HG03575 (cell line): ENCODE measurements at regions not wholly inside any gene's neighbourhood (a gene's known extent, or its start where the extent isn't known, plus 50 kb on each side); places are given as distances from the start of the nearest gene placed in this dataset.
"Not testable (repeated sequence)": the region's sequence is repeated elsewhere in the genome, so short reads cannot be mapped to it uniquely, and the experiment has no call there.

Experiments used
- ATAC-seq: cut with Tn5 transposase; IDR thresholded peaks from one replicate; pipeline ENCODE4 v1.9.1; 2021; ENCODE audit not compliant: unreplicated experiment, insufficient number of reproducible peaks, low FRiP score; ENCODE audit errors: extremely low read depth

GRCh38 chr2:215868846-215869543, 144.4 kb downstream of the MREG start:
- ATAC-seq, result no peak

GRCh38 chr2:215866606-215867005, 146.7 kb downstream of the MREG start:
- ATAC-seq, result no peak

DNA sequence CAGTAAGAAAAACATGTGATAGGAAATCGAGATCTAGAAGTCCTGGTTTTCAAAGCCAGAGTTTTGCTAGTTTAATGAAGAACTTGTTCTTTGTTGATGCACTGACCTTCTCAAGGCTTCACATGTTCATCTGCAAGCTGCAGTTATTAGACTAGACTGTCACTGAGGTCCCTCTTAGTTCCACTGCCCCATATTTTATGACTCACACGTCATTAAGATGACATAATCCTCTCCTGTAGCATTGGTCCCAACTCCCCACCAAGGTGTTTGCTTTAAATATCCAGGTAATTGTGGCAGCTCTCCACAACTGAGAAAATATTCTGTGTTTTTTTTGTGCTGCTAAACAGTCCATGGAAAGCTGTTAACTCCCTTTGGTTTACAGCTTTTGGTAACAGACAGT, 149.7 kb downstream of the MREG start:
- ATAC-seq, result no peak

GRCh38 chr2:215862351-215862771, 151.0 kb downstream of the MREG start:
- no peak for ATAC-seq

- ATAC-seq, result no peak
Measured at GRCh38 chr2:215861607-215862350, 151.6 kb downstream of the MREG start.

DNA sequence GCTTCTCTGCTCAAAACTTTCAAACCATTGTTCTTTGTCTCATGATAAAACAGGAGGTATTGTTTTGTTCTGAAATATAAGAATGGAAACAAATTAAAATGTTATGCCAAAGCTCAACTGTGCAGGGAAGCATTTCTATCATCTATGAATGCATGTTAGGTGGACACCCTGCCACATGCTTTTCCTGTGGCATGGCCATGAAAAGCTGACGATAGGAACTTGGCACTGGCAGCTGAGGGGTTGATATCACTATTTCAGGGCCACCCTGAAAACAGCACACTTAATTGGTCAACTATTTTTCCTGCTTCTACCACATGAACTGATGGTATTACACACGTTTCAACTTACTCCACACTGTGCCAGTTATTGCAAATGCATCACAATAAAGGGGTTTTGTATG, 157.3 kb downstream of the MREG start:
- ATAC-seq, result no peak

DNA sequence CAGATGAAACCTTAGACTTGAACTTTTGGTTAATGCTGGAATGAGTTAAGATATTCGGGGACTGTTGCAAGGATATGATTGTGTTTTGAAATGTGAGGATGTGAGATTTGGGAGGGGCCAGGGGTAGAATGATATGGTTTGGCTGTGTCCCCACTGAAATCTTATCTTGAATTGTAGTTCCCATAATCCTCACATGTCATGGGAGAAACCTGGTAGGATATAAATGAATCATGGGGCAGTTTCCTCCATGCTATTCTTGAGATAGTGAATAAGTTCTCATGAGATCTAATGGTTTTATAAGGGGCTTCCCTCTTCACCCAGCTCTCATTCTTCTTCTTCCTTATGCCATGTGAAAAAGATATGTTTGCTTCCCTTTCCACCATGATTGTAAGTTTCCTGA, 158.0 kb downstream of the MREG start:
- ATAC-seq, result not testable (repeated sequence)

DNA sequence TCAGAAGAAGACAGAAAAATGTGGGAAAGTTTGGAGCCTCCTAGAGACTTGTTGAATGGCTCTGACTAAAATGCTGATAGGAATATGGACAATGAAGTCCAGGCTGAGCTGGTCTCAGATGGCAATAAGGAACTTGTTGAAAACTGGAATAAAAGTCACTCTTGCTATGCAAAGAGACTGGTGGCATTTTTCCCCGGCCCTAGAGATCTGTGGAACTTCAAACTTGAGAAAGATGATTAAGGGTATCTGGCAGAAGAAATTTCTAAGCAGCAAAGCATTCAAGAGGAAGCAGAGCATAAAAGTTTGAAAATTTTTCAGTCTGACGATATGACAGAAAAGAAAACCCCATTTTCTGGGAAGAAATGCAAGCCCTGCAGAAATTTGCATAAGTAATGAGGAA, 159.3 kb downstream of the MREG start:
- no peak for ATAC-seq

GRCh38 chr2:215851696-215852095, 161.7 kb downstream of the MREG start:
- ATAC-seq, result no peak

GRCh38 chr2:215851082-215851481, 162.3 kb downstream of the MREG start:
- no peak for ATAC-seq

DNA sequence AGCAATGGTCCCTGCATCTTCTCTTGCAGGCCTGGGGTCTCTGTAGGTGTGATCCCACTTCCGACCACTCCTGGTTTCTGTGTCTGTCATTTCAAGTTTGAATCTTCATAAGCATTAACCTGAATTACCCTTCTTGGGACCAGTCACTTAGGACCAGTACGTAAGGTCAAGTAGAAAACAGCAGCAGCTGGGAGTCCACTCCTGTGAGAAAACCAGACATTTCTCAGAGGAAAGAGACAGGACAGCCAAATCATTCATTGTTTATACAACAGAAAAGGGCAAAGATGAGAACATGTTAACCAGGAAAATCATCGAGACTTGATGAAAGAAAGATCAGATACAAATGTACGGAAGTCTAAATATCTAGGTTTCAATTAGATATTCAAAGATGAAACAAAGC, 163.0 kb downstream of the MREG start:
- ATAC-seq, result no peak

- ATAC-seq, result no peak
Measured at GRCh38 chr2:215849771-215850170, 163.6 kb downstream of the MREG start.

GRCh38 chr2:215848698-215849097, 164.7 kb downstream of the MREG start:
- ATAC-seq, result no peak

- ATAC-seq, result no peak
Measured at GRCh38 chr2:215848146-215848545, 165.2 kb downstream of the MREG start.

- ATAC-seq, result no peak
Measured at GRCh38 chr2:215847718-215848117, 165.6 kb downstream of the MREG start.

DNA sequence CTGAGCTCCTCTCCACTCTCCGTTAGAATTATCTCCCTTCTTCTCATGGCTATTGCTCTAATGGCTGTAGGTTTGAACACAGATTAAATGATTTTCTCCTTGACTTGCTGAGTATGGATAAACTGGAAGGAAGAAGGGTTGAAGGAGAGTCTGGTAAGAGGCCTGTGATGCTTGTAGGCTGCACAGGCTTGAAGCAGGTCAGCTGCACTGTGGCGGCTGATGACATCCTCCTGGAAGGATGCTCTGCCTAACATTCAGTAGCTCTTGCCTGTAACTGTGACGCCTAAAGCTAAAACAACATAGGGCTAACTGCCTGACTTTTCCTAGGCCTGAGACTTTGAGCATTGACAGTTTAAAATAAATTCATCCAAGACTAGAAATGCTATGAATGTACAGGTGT, 166.3 kb downstream of the MREG start:
- no peak for ATAC-seq

- ATAC-seq, result no peak
Measured at GRCh38 chr2:215845839-215846586, 167.3 kb downstream of the MREG start.

- ATAC-seq, result no peak
Measured at GRCh38 chr2:215843579-215843978, 169.8 kb downstream of the MREG start.

- ATAC-seq, result no peak
Measured at GRCh38 chr2:215841175-215841816, 172.1 kb downstream of the MREG start.
